H9 (cell line): ENCODE measurements at regions not wholly inside any gene's neighbourhood (a gene's known extent, or its start where the extent isn't known, plus 50 kb on each side); places are given as distances from the start of the nearest gene placed in this dataset.

Experiments
- DNase-seq: peaks from one replicate; pipeline ENCODE4 v3.0.0-alpha.2; 2017
- H2AFZ ChIP-seq: one replicate; pipeline ENCODE4 v1.6.1; 2013; ENCODE audit warnings: mild to moderate bottlenecking, low read length, control low read depth, moderate library complexity
- H2AK5ac ChIP-seq: 2 replicates; pipeline ENCODE4 v1.6.1; 2013; ENCODE audit warnings: low read length, control low read depth, mixed read lengths; ENCODE audit not compliant: insufficient read length
- H2BK120ac ChIP-seq: one replicate; pipeline ENCODE4 v1.6.1; 2013; ENCODE audit warnings: low read depth, mild to moderate bottlenecking, low read length, control low read depth, inconsistent platforms; ENCODE audit not compliant: poor library complexity, severe bottlenecking
- H2BK12ac ChIP-seq: 2 replicates; pipeline ENCODE4 v1.6.1; 2013; ENCODE audit warnings: low read length, control low read depth, mixed read lengths, low read depth; ENCODE audit not compliant: insufficient read length
- H2BK15ac ChIP-seq: 2 replicates; pipeline ENCODE4 v1.6.1; 2013; ENCODE audit warnings: low read depth, low read length, control low read depth
- H2BK20ac ChIP-seq: one replicate; pipeline ENCODE4 v1.6.1; 2013; ENCODE audit warnings: low read depth, mild to moderate bottlenecking, low read length, control low read depth, inconsistent platforms; ENCODE audit not compliant: poor library complexity, severe bottlenecking
- H2BK5ac ChIP-seq: 2 replicates; pipeline ENCODE4 v1.6.1; 2013; ENCODE audit warnings: low read length, control low read depth, mixed read lengths; ENCODE audit not compliant: insufficient read length
- H3K14ac ChIP-seq: 2 replicates; pipeline ENCODE4 v1.6.1; 2013; ENCODE audit warnings: low read length, control low read depth; ENCODE audit not compliant: insufficient read depth
- H3K18ac ChIP-seq: 2 replicates; pipeline ENCODE4 v1.6.1; 2013; ENCODE audit warnings: low read depth, mild to moderate bottlenecking, mixed read lengths, low read length, control low read depth; ENCODE audit not compliant: insufficient read length
- H3K23ac ChIP-seq: 2 replicates; pipeline ENCODE4 v1.6.1; 2013; ENCODE audit warnings: low read length, control low read depth, mixed read lengths, low read depth; ENCODE audit not compliant: insufficient read length
- H3K23me2 ChIP-seq: 2 replicates; pipeline ENCODE4 v1.6.1; 2013; ENCODE audit warnings: low read depth, mild to moderate bottlenecking, mixed read lengths, low read length, control low read depth; ENCODE audit not compliant: insufficient read length, poor library complexity, severe bottlenecking
- H3K27ac ChIP-seq: 2 replicates; pipeline ENCODE4 v1.5.1; 2013; ENCODE audit warnings: low read length, control low read depth, mixed read lengths, low read depth; ENCODE audit not compliant: insufficient read length
- H3K27me3 ChIP-seq: 2 replicates; pipeline ENCODE4 v1.6.1; 2013; ENCODE audit warnings: low read length, control low read depth, inconsistent platforms; ENCODE audit not compliant: insufficient read depth
- H3K4ac ChIP-seq: 2 replicates; pipeline ENCODE4 v1.6.1; 2013; ENCODE audit warnings: low read depth, mild to moderate bottlenecking, control low read depth, inconsistent platforms, low read length, moderate library complexity
- H3K4me1 ChIP-seq: 2 replicates; pipeline ENCODE4 v1.6.1; 2013; ENCODE audit warnings: low read length, control low read depth, inconsistent platforms; ENCODE audit not compliant: insufficient read depth
- H3K4me2 ChIP-seq: 2 replicates; pipeline ENCODE4 v1.6.1; 2013; ENCODE audit warnings: low read length, control low read depth, mixed read lengths; ENCODE audit not compliant: insufficient read length, insufficient read depth
- H3K56ac ChIP-seq: 2 replicates; pipeline ENCODE4 v1.6.1; 2013; ENCODE audit warnings: low read depth, mild to moderate bottlenecking, mixed read lengths, low read length, control low read depth; ENCODE audit not compliant: insufficient read length
- H3K79me1 ChIP-seq: 2 replicates; pipeline ENCODE4 v1.6.1; 2013; ENCODE audit warnings: low read depth, mild to moderate bottlenecking, moderate library complexity, low read length, control low read depth, inconsistent platforms; ENCODE audit not compliant: insufficient read depth, poor library complexity, severe bottlenecking
- H3K79me2 ChIP-seq: 2 replicates; pipeline ENCODE4 v1.6.1; 2013; ENCODE audit warnings: low read length, control low read depth, inconsistent platforms; ENCODE audit not compliant: insufficient read depth
- H3K9ac ChIP-seq: 2 replicates; pipeline ENCODE4 v1.6.1; 2013; ENCODE audit warnings: low read length, control low read depth, mixed read lengths; ENCODE audit not compliant: insufficient read length; ENCODE audit errors: extremely low read depth
- H3K9me3 ChIP-seq: one replicate; pipeline ENCODE4 v1.6.1; 2013; ENCODE audit warnings: low read depth, low read length, inconsistent platforms; ENCODE audit not compliant: control insufficient read depth
- H3T11ph ChIP-seq: one replicate; pipeline ENCODE4 v1.6.1; 2013; ENCODE audit warnings: mild to moderate bottlenecking, low read length, control low read depth, inconsistent platforms
- H4K20me1 ChIP-seq: one replicate; pipeline ENCODE4 v1.6.1; 2013; ENCODE audit not compliant: control insufficient read depth, insufficient read length, insufficient read depth
- H4K5ac ChIP-seq: 2 replicates; pipeline ENCODE4 v1.6.1; 2013; ENCODE audit warnings: low read depth, mild to moderate bottlenecking, mixed read lengths, low read length, control low read depth; ENCODE audit not compliant: insufficient read length
- H4K8ac ChIP-seq: replicated peaks from 2 replicates; pipeline ENCODE4 v1.6.1; 2013; ENCODE audit warnings: low read length, control low read depth, mixed read lengths, low read depth; ENCODE audit not compliant: insufficient read length
- H4K91ac ChIP-seq: 2 replicates; pipeline ENCODE4 v1.6.1; 2013; ENCODE audit warnings: low read depth, mild to moderate bottlenecking, moderate library complexity, mixed read lengths, low read length, control low read depth; ENCODE audit not compliant: insufficient read length
- H3K27ac Mint-ChIP-seq, 3 experiments: 2 replicates in 2 of 3; 3 replicates in 1 of 3; pipeline ENCODE4 v1.8.0; 2020 to 2021; ENCODE audit warnings: mixed read lengths in 3 of 3, mild to moderate bottlenecking in 1 of 3, moderate library complexity in 1 of 3
- H3K27me3 Mint-ChIP-seq: 2 replicates; pipeline ENCODE4 v1.8.0; 2021; ENCODE audit warnings: low read depth, mild to moderate bottlenecking, moderate library complexity, mixed read lengths
- H3K36me3 Mint-ChIP-seq, 3 experiments: 2 replicates in 2 of 3; 3 replicates in 1 of 3; pipeline ENCODE4 v1.8.0; 2020 to 2021; ENCODE audit warnings: low read depth in 3 of 3, mixed read lengths in 3 of 3; ENCODE audit not compliant: insufficient read depth in 1 of 3
- H3K4me1 Mint-ChIP-seq, 2 experiments: 2 replicates each; pipeline ENCODE4 v1.8.0; 2020; ENCODE audit warnings: mixed read lengths in 2 of 2
- H3K4me3 Mint-ChIP-seq, 2 experiments: 2 replicates in 1 of 2; 3 replicates in 1 of 2; pipeline ENCODE4 v1.8.0; 2020 to 2021; ENCODE audit warnings: mild to moderate bottlenecking in 2 of 2, mixed read lengths in 2 of 2, moderate library complexity in 1 of 2
- H3K9me3 Mint-ChIP-seq, 2 experiments: 2 replicates in 1 of 2; 3 replicates in 1 of 2; pipeline ENCODE4 v1.8.0; 2020; ENCODE audit warnings: mild to moderate bottlenecking in 2 of 2, mixed read lengths in 2 of 2, moderate library complexity in 1 of 2
- WGBS: extraction: QIAGEN DNeasy Blood & Tissue Kit; methylation state at CpG from one replicate; pipeline ENCODE4 v1.1.7; 2013; ENCODE audit warnings: missing lambda C conversion rate, low lambda C conversion rate, mixed read lengths; ENCODE audit not compliant: insufficient read length; ENCODE audit errors: extremely low coverage; 5-methylcytosine and 5-hydroxymethylcytosine counted together
- TF ChIP-seq, protein P1 (sequence below): fragments of 200-600 bp; sonication (generic); conservative IDR thresholded peaks from 3 replicates; pipeline ENCODE4 v1.8.0; 2021; ENCODE audit warnings: antibody characterized with exemption, mild to moderate bottlenecking

DNA sequence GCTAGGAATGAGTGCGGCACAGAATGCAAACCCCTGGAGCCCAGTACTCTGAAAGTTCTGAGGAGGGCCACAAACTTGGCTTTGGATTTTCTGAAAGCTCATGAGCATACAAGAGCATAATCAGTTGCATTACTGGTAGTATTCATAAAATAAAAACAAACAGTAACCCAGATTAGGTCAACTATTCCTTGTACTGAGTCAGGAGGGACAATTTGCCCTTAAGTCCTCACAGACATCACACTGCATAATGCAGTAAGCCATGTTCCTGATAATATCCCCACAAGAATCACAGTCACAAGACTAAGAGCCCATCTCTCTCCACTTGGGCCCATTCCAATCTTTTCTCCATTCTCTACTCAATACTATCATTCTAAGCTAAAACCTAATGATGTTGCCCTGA, 126.9 kb upstream of the NEIL3 start:
- no peak overlapping the region for H3K27ac ChIP-seq

More for the DNA sequence above, 126.9 kb upstream of the NEIL3 start:
- no peaks in the 10 kb centered on the region for H4K20me1 ChIP-seq
- no peak overlapping the region for H3K4me3 Mint-ChIP-seq
- no peak overlapping the region for H3K9ac ChIP-seq
- no peak overlapping the region for H2AK5ac ChIP-seq
- no peaks in the 10 kb centered on the region for H3K23me2 ChIP-seq
- H4K91ac ChIP-seq, result no peak overlapping the region
- no peak overlapping the region for H2BK5ac ChIP-seq
- no peaks in the 10 kb centered on the region for H3K9me3 ChIP-seq
- no peak overlapping the region for H3K23ac ChIP-seq
- H3K14ac ChIP-seq, result no peak overlapping the region
- no peak overlapping the region for H2BK120ac ChIP-seq
- no CpG with 5 or more reads among the region's 1 CpG for WGBS
- TF ChIP-seq, protein P1, sequence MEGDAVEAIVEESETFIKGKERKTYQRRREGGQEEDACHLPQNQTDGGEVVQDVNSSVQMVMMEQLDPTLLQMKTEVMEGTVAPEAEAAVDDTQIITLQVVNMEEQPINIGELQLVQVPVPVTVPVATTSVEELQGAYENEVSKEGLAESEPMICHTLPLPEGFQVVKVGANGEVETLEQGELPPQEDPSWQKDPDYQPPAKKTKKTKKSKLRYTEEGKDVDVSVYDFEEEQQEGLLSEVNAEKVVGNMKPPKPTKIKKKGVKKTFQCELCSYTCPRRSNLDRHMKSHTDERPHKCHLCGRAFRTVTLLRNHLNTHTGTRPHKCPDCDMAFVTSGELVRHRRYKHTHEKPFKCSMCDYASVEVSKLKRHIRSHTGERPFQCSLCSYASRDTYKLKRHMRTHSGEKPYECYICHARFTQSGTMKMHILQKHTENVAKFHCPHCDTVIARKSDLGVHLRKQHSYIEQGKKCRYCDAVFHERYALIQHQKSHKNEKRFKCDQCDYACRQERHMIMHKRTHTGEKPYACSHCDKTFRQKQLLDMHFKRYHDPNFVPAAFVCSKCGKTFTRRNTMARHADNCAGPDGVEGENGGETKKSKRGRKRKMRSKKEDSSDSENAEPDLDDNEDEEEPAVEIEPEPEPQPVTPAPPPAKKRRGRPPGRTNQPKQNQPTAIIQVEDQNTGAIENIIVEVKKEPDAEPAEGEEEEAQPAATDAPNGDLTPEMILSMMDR, result no peak
- no peaks in the 10 kb centered on the region for H3K36me3 Mint-ChIP-seq
- no peaks in the 10 kb centered on the region; the same call in 1 of the 2 replicates for H3K4me1 ChIP-seq
- no peaks in the 10 kb centered on the region for H3K79me2 ChIP-seq
- H3K27me3 Mint-ChIP-seq, result no peaks in the 10 kb centered on the region
- no peaks in the 10 kb centered on the region for H3K79me1 ChIP-seq
- no peak overlapping the region for H2BK12ac ChIP-seq
- no peak overlapping the region for H3K27ac Mint-ChIP-seq
- no peak overlapping the region for H3K4ac ChIP-seq
- no peak for DNase-seq
- no peak overlapping the region for H4K8ac ChIP-seq
- H2BK15ac ChIP-seq, result no peak overlapping the region
- no peak overlapping the region for H2AFZ ChIP-seq
- H4K5ac ChIP-seq, result no peak overlapping the region
- H3T11ph ChIP-seq, result no peak overlapping the region
- H3K4me2 ChIP-seq, result no peak overlapping the region
- peaks cover 7 to 10% of the 10 kb centered on the region in 2 experiments for H3K4me1 Mint-ChIP-seq
- no peaks in the 10 kb centered on the region for H3K9me3 Mint-ChIP-seq
- H3K27me3 ChIP-seq, result no peaks in the 10 kb centered on the region
- H3K56ac ChIP-seq, result no peak overlapping the region
- H3K18ac ChIP-seq, result no peak overlapping the region
- H2BK20ac ChIP-seq, result no peak overlapping the region
